IPS-18a (cell line): ENCODE measurements at regions not wholly inside any gene's neighbourhood (a gene's known extent, or its start where the extent isn't known, plus 50 kb on each side); places are given as distances from the start of the nearest gene placed in this dataset.

Experiments used
- H3K27ac ChIP-seq: one replicate; pipeline ENCODE4 v1.5.1; 2013; ENCODE audit warnings: low read length
- H3K27me3 ChIP-seq: one replicate; pipeline ENCODE4 v1.6.1; 2013; ENCODE audit warnings: mild to moderate bottlenecking, low read length; ENCODE audit not compliant: control insufficient read depth, insufficient read depth
- H3K36me3 ChIP-seq: one replicate; pipeline ENCODE4 v1.6.1; 2013; ENCODE audit warnings: low read depth, low read length; ENCODE audit not compliant: control insufficient read depth
- H3K4me1 ChIP-seq: one replicate; pipeline ENCODE4 v1.6.1; 2013; ENCODE audit warnings: low read depth, low read length; ENCODE audit not compliant: control insufficient read depth
- H3K4me3 ChIP-seq: one replicate; pipeline ENCODE4 v1.5.1; 2013; ENCODE audit warnings: low read length
- H3K9ac ChIP-seq: one replicate; pipeline ENCODE4 v1.6.1; 2013; ENCODE audit warnings: mild to moderate bottlenecking, low read length, moderate library complexity
- H3K9me3 ChIP-seq: one replicate; pipeline ENCODE4 v1.6.1; 2013; ENCODE audit warnings: low read depth, low read length; ENCODE audit not compliant: control insufficient read depth

DNA sequence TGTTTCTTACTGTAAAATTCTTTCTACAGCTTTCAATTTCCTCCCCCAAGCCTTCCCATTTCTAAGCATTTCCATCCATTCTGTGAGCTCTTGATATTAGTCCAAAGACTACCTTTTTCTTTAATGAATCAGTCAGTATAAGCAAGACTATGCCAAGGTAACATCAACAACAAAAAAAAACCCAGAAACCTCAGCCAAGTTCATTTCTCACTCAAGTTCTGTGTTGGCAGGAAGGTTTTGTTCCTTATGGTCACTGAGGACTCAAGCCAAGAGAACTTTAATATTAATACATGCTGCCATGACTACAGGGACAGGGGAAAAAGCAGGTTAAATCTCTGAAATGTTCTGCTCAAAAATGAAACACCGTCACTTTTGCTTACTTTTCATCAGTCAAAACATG is 621.2 kb upstream of the NRP1 start:
- no peaks in the 10 kb centered on the region for H3K9me3 ChIP-seq
- no peaks in the 10 kb centered on the region for H3K36me3 ChIP-seq
- no peak overlapping the region for H3K9ac ChIP-seq
- no peak overlapping the region for H3K4me3 ChIP-seq
- H3K27ac ChIP-seq = no peak overlapping the region
- H3K4me1 ChIP-seq = no peaks in the 10 kb centered on the region
- H3K27me3 ChIP-seq = no peaks in the 10 kb centered on the region

DNA sequence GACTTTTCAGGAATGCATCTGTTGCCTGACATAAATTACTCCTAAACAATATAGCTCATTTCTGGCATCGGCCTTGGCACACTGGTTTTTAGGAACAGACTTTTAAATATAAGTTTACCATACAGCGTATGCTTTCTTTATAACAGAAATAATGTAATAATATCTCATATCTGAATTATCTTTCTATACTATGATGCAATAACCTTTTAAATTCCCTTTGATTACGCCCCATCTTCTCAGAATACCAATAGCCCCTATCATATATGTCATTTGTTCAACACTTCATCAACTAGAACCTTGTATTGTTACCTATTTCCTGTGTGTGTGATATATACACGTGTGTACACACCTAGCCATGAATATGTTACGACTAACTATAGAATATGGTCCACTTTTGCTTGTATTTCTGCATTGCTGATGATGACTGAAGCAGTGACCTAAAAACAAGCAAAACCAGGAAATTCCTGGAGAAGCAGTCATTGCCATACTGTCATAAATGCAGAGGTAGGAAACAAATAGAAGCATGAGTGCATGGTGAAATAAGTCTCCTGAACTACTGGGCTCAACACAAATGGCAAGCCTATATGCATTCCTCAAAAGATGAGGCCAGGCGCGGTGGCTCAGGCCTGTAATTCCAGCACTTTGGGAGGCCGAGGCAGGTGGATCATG is 618.4 kb upstream of the NRP1 start:
- Histone ChIP-seq H3K27me3 (no peaks in the 10 kb centered on the region), H3K27ac (no peak overlapping the region), H3K36me3 (no peaks in the 10 kb centered on the region), H3K9ac (no peak overlapping the region), H3K4me3 (no peak overlapping the region), H3K4me1 (no peaks in the 10 kb centered on the region), H3K9me3 (no peaks in the 10 kb centered on the region)

DNA sequence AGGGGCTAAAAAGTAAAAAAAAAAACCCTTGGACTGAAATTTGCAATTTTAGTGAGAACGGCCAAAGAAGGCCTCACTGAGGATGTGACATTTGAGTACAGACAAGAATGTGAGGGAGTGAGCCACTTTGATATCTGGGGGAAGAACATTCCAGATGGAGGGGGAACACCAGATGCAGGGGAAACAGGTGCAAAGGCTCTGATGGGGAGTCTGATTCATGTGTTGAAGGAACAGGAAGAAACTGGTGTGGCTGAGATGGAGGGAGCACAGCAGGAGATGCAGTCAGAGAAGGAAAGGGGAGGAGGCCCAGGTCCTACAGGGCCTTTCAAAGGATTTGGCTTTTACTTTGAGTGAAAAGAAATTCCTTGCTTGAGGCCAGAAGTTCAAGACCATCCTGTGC is 615.7 kb upstream of the NRP1 start:
- no peaks in the 10 kb centered on the region for H3K4me1 ChIP-seq
- no peak overlapping the region for H3K4me3 ChIP-seq
- peaks cover under 1% of the 10 kb centered on the region for H3K9me3 ChIP-seq
- H3K36me3 ChIP-seq = no peaks in the 10 kb centered on the region
- H3K9ac ChIP-seq = no peak overlapping the region
- H3K27me3 ChIP-seq = no peaks in the 10 kb centered on the region
- H3K27ac ChIP-seq = no peak overlapping the region

DNA sequence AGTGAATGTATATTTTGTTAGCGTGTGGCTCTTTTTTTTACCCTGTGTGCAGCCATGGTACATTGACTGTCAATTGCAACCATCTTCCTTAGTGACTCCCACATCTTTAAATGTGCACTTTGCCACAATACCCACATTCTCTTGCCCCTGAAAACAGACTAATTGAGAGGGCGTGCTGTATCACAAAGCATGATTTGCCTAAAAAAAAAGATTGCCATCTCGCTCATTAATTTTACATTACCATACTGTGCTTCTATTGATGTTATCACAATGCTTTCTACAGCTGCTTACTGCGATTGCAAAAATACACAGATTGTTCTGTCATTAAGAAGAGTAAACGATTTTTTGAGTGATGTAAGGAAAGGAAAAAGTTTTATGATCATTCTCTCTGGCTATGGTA is 613.1 kb upstream of the NRP1 start:
- Histone ChIP-seq H3K9me3 (peaks cover 5% of the 10 kb centered on the region), H3K4me1 (no peaks in the 10 kb centered on the region), H3K27ac (no peak overlapping the region), H3K4me3 (no peak overlapping the region), H3K27me3 (no peaks in the 10 kb centered on the region), H3K9ac (no peak overlapping the region), H3K36me3 (no peaks in the 10 kb centered on the region)

- Histone ChIP-seq H3K4me3 (no peak overlapping the region), H3K36me3 (no peaks in the 10 kb centered on the region), H3K27me3 (no peaks in the 10 kb centered on the region), H3K9me3 (peaks cover 5% of the 10 kb centered on the region), H3K27ac (no peak overlapping the region), H3K9ac (no peak overlapping the region), H3K4me1 (no peaks in the 10 kb centered on the region)
These were observed 610.6 kb upstream of the NRP1 start for GRCh38 chr10:33945051-33945450.

DNA sequence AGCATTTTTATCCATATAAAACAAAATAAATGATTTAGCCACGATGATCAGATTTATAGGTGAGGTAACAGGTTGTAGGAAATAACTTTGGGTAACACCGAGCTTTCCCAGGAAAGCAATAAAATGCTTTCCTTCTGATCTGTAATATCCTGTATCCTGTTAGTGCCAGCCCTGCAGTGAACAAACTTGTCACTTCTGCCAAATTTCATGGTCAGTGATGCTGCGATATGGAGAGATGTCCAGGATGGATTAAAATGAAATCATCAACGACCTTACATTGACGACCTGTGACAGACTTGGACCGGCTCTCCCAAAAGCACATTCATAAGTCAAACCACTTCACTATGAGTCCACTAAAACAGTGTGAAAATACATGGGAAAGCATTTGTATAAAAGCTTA is 608.0 kb upstream of the NRP1 start:
- Histone ChIP-seq H3K4me3 (no peak overlapping the region), H3K27ac (no peak overlapping the region), H3K9me3 (peaks cover 5% of the 10 kb centered on the region), H3K9ac (no peak overlapping the region), H3K4me1 (peaks cover 10% of the 10 kb centered on the region), H3K36me3 (no peaks in the 10 kb centered on the region), H3K27me3 (no peaks in the 10 kb centered on the region)

- Histone ChIP-seq H3K27me3 (no peaks in the 10 kb centered on the region), H3K36me3 (no peaks in the 10 kb centered on the region), H3K4me1 (peaks cover 11% of the 10 kb centered on the region), H3K27ac (no peak overlapping the region), H3K9me3 (peaks cover under 1% of the 10 kb centered on the region), H3K4me3 (no peak overlapping the region), H3K9ac (no peak overlapping the region)
These were observed 605.4 kb upstream of the NRP1 start for GRCh38 chr10:33939892-33940291.

GRCh38 chr10:33939410-33939809 is 604.9 kb upstream of the NRP1 start:
- no peak overlapping the region for H3K27ac ChIP-seq
- no peaks in the 10 kb centered on the region for H3K36me3 ChIP-seq
- H3K9me3 ChIP-seq = no peaks in the 10 kb centered on the region
- H3K4me1 ChIP-seq = peaks cover 11% of the 10 kb centered on the region
- no peak overlapping the region for H3K9ac ChIP-seq
- H3K4me3 ChIP-seq = no peak overlapping the region
- no peaks in the 10 kb centered on the region for H3K27me3 ChIP-seq

DNA sequence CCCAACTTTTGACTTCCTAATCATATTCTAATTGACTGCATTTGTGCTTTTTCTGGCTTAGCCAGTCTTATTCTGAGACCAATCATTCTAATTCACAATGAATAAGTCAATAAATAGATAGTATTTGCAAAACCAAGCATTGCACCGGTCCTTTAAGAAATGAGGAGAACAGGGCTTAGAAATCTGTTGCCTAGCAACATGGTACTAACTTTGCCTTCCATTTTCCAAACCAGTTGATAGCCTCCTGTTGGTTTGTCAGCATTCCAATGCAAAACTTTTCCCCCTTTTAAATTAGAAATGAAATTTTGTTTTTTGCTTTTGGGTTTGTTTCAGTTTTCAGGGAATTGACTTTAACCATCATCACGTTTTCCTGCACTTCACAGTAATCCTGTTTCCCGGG is 603.5 kb upstream of the NRP1 start:
- Histone ChIP-seq H3K4me1 (peaks cover 11% of the 10 kb centered on the region), H3K27me3 (no peaks in the 10 kb centered on the region), H3K36me3 (no peaks in the 10 kb centered on the region), H3K9me3 (no peaks in the 10 kb centered on the region), H3K9ac (no peak overlapping the region), H3K27ac (no peak overlapping the region), H3K4me3 (no peak overlapping the region)

DNA sequence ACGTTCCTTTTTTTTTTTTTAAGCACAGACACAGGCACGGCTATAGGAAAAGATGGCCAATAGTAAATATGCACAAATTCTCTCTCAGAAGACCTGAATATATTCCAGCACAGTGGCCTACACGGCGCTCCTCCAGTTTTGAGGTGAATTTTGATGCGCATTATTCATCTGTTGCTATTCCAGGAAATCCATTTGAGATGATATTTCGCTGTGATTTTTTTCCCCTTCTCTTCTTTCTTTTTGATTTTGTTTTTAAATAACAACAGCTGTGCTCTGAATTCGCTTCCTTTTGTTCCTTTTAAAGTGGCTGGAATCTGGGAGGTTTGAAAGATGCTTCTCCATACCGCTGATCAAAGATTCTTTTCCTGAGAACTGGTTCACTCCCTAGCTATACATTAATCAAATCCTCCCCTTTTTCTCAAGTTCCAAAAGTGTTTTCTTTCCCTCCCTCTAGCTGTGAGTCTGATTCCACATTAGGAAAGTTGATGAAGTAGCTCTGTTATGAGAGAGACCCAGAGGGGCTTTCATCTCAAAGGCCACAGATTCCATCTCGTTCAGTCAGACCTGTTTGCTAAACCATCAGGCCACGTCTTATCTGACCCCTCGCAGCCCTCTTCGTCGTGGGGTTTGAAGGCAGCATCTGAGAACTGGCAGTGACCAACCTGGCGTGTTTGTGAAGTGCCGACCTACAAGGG is 602.7 kb upstream of the NRP1 start:
- no peak overlapping the region for H3K27ac ChIP-seq
- H3K36me3 ChIP-seq = no peaks in the 10 kb centered on the region
- H3K9ac ChIP-seq = no peak overlapping the region
- peaks cover 11% of the 10 kb centered on the region for H3K4me1 ChIP-seq
- no peaks in the 10 kb centered on the region for H3K9me3 ChIP-seq
- H3K4me3 ChIP-seq = no peak overlapping the region
- no peaks in the 10 kb centered on the region for H3K27me3 ChIP-seq

DNA sequence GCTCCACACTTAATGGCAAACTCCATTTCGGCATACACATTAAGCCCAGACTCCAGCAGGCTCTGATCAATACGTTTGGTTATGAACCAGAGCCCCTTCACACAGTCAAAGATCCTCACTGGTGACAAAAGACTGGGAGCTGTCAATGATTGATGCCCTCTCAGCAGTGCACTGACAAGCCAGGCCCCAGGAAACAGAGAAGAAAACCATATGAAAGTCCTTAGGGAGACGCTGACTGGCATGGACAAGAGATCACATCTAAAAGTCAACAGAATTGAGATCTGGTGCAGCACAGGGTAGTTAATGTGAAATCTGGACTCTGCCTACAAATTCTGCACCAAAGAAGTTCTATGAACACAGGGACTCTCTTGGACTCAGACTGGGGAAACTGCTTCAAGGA is 600.9 kb upstream of the NRP1 start:
- Histone ChIP-seq H3K9ac (no peak overlapping the region), H3K27ac (no peak overlapping the region), H3K9me3 (no peaks in the 10 kb centered on the region), H3K36me3 (no peaks in the 10 kb centered on the region), H3K27me3 (no peaks in the 10 kb centered on the region), H3K4me3 (no peak overlapping the region), H3K4me1 (peaks cover 11% of the 10 kb centered on the region)

DNA sequence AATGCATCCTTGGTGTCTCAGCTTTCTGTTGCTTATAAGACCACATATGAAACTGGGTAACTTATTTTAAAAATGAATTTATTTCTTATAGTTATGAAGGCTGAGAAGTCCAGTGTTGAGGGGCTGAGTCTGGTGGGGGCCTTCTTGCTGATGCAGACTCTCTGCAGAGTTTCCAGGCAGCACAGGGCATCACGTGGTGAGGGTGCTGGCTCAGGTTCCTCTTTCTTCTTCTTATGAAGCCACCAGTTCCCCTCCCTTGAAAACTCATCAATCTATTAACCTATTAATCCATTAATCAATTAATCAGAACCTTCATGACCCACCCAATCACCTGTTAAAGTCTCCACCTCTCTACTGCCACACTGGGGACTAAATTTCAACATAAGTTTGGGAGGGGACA is 595.6 kb upstream of the NRP1 start:
- H3K9ac ChIP-seq = no peak overlapping the region
- H3K4me3 ChIP-seq = no peak overlapping the region
- no peaks in the 10 kb centered on the region for H3K9me3 ChIP-seq
- no peaks in the 10 kb centered on the region for H3K36me3 ChIP-seq
- H3K27me3 ChIP-seq = no peaks in the 10 kb centered on the region
- no peaks in the 10 kb centered on the region for H3K4me1 ChIP-seq
- H3K27ac ChIP-seq = no peak overlapping the region
